ENCODE measurements at regions not wholly inside any gene's neighbourhood (a gene's known extent, or its start where the extent isn't known, plus 50 kb on each side); places are given as distances from the start of the nearest gene placed in this dataset.
"Not testable (repeated sequence)": the region's sequence is repeated elsewhere in the genome, so short reads cannot be mapped to it uniquely, and the experiment has no call there.

GRCh38 chr21:18834121-18834520, 430.5 kb upstream of the TMPRSS15 start:
- not testable (repeated sequence) for DNase-seq

GRCh38 chr21:18840239-18840638, 436.7 kb upstream of the TMPRSS15 start:
- DNase-seq = no peak

GRCh38 chr21:18857606-18858005, 454.0 kb upstream of the TMPRSS15 start:
- DNase-seq = not testable (repeated sequence)

GRCh38 chr21:18869104-18869503, 465.5 kb upstream of the TMPRSS15 start:
- no peak for DNase-seq

- DNase-seq = peak; percentile 75
Observed at GRCh38 chr21:18877917-18878316, 474.3 kb upstream of the TMPRSS15 start.

GRCh38 chr21:18887922-18888602, 484.5 kb upstream of the TMPRSS15 start:
- no peak for DNase-seq

- no peak for DNase-seq
Observed at GRCh38 chr21:18893406-18893805, 489.8 kb upstream of the TMPRSS15 start.

GRCh38 chr21:18894387-18894786, 490.8 kb upstream of the TMPRSS15 start:
- DNase-seq = no peak

GRCh38 chr21:18899261-18899660, 495.7 kb upstream of the TMPRSS15 start:
- no peak for DNase-seq

- DNase-seq = no peak
Observed at GRCh38 chr21:18902660-18903059, 499.1 kb upstream of the TMPRSS15 start.

- DNase-seq = no peak
Observed at GRCh38 chr21:18907076-18907475, 503.5 kb upstream of the TMPRSS15 start.

GRCh38 chr21:18908641-18909040, 505.1 kb upstream of the TMPRSS15 start:
- DNase-seq = no peak

- no peak for DNase-seq
Observed at GRCh38 chr21:18913914-18914313, 510.3 kb upstream of the TMPRSS15 start.

GRCh38 chr21:18914570-18914969, 511.0 kb upstream of the TMPRSS15 start:
- no peak for DNase-seq

- DNase-seq = no peak
Observed at GRCh38 chr21:18917622-18918021, 514.0 kb upstream of the TMPRSS15 start.

GRCh38 chr21:18931237-18931636, 527.7 kb upstream of the TMPRSS15 start:
- no peak for DNase-seq

GRCh38 chr21:18937337-18937736, 533.8 kb upstream of the TMPRSS15 start:
- no peak for DNase-seq

GRCh38 chr21:18940791-18941190, 537.2 kb upstream of the TMPRSS15 start:
- DNase-seq = no peak

GRCh38 chr21:18950045-18950740, 546.6 kb upstream of the TMPRSS15 start:
- no peak for DNase-seq

- no peak for DNase-seq
Observed at GRCh38 chr21:18951271-18952038, 547.9 kb upstream of the TMPRSS15 start.

- DNase-seq = no peak
Observed at GRCh38 chr21:18954441-18954844, 550.9 kb upstream of the TMPRSS15 start.

- DNase-seq = no peak
Observed at GRCh38 chr21:18959817-18960216, 556.2 kb upstream of the TMPRSS15 start.

GRCh38 chr21:18960306-18960705, 556.7 kb upstream of the TMPRSS15 start:
- DNase-seq = no peak

GRCh38 chr21:18970416-18970815, 566.8 kb upstream of the TMPRSS15 start:
- no peak for DNase-seq

Data from femur (tissue), 1 donor.